ENCODE measurements at regions not wholly inside any gene's neighbourhood (a gene's known extent, or its start where the extent isn't known, plus 50 kb on each side); places are given as distances from the start of the nearest gene placed in this dataset.
"Not testable (repeated sequence)": the region's sequence is repeated elsewhere in the genome, so short reads cannot be mapped to it uniquely, and the experiment has no call there.

- not testable (repeated sequence) for TF ChIP-seq CTCF (conservative IDR thresholded peaks at IDR 0.05; ENCODE audit: low read length); EZH2phosphoT487 (IDR thresholded peaks at IDR 0.05; ENCODE audit: borderline replicate concordance)
Measured at GRCh38 chr2:111500536-111501062, 379.9 kb downstream of the BCL2L11 start.
